ENCODE measurements at regions not wholly inside any gene's neighbourhood (a gene's known extent, or its start where the extent isn't known, plus 50 kb on each side); places are given as distances from the start of the nearest gene placed in this dataset.

DNA sequence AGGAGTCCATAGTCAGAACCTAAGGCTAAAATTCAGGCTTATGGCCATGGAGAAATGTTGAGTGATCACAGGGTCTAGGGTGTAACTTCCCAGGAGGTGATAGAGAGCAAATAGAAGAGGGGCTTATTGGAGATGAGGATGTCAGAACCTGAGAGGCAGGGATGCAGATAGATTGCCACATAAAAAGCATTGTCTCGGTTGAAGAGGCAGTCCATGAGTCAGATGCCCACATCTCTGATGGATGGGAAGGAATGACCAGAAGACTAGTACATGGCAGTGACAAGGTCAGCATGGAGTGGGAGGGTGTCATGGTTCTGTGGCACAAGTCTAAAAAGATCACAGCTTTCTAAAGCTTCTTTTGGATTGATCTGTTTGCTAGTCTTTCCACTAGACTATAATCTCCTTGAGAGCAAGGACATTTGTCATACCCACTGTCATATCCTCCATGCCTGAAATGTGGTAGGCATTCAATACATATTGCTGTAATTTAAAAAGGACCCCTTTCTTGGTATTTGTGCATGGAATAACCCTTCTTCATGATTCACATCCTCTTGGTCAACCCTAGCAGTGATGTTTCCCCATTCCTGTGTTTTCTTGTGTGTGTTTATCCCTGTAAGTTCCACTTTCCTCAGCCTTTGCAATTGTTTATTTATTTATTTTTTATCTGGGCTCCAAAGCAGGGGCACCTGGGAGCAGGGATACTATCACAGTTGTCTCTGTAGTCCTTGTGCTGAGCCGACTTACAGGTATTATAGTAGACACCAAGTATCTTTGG, 613.4 kb upstream of the CFAP20DC start:
- Histone ChIP-seq H3K27me3 (no peaks in the 10 kb centered on the region), H3K4me3 (no peak overlapping the region), H3K4me1 (ENCODE audit: low read depth) (no peaks in the 10 kb centered on the region), H3K9me3 (ENCODE audit: low read depth) (no peaks in the 10 kb centered on the region), H3K36me3 (no peaks in the 10 kb centered on the region), H3K27ac (no peak overlapping the region)
- DNase-seq (ENCODE audit: low read depth in 1 of 2, low spot score in 1 of 2), result no peak
- TF ChIP-seq CTCF (IDR thresholded peaks at IDR 0.05; ENCODE audit: low read depth, low read length), result no peak

DNA sequence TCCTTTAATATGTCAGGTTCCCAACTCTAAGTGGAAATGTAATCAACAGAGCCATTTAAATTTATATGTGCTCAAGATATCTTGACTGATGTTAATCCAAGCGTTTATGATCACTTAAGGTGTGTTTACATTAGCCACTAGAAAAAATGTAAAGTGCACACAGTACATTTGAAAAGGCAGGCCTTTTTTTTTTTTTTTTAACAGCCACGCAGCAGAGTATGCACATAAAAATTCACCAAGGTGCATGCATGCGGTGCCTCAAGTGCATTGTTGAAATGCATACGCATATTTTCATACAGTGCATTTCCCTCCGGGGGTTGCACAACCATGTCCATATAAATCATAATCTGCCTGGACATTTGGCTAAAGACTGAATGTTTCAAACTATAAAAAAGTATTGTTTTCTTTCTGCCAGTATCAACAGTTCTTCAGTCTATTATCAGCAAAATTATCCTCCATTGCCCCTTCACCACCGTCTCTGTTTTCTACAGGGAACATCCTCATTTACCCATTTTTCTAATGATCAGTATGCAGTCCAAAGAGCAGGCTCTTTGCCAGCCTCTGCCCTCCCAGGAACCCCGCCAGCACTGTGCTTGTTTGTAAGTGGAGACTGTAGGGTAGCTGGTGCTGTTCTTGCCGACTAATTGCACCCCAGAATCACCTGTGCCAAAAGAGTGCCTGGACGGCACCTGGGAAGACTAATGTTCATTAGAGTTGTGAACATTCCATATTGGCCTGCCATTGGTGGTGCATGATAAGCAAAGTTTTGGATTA, 611.2 kb upstream of the CFAP20DC start:
- no peak overlapping the region for H3K4me3 ChIP-seq
- H3K9me3 ChIP-seq (ENCODE audit: low read depth), result no peaks in the 10 kb centered on the region
- no peak overlapping the region for H3K27ac ChIP-seq
- TF ChIP-seq CTCF (IDR thresholded peaks at IDR 0.05; ENCODE audit: low read depth, low read length), result no peak
- no peaks in the 10 kb centered on the region for H3K36me3 ChIP-seq
- no peaks in the 10 kb centered on the region for H3K4me1 ChIP-seq (ENCODE audit: low read depth)
- no peak for DNase-seq (ENCODE audit: low read depth in 1 of 2, low spot score in 1 of 2)
- no peaks in the 10 kb centered on the region for H3K27me3 ChIP-seq

DNA sequence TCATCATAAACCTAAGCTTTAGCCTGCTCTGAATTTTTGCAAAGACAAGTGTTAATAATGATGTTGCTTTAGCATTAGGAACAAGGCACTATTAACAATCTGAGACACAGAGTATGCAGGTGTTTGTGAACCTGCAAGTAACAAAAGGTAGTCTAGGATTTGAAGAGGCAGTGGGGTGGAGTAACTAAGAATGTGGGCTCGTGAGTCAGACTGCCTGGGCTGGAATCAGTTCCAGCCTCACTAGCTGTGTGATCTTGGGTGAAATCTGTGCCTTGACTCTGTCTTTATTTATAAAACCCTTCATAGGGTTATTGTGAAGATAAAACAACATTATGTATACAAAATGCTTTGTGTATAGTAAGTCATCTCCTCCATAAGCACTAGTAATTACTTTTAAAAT, 610.6 kb upstream of the CFAP20DC start:
- no peaks in the 10 kb centered on the region for H3K36me3 ChIP-seq
- no peak for TF ChIP-seq CTCF (IDR thresholded peaks at IDR 0.05; ENCODE audit: low read depth, low read length)
- no peak overlapping the region for H3K4me3 ChIP-seq
- no peaks in the 10 kb centered on the region for H3K9me3 ChIP-seq (ENCODE audit: low read depth)
- no peaks in the 10 kb centered on the region for H3K27me3 ChIP-seq
- H3K4me1 ChIP-seq (ENCODE audit: low read depth), result no peaks in the 10 kb centered on the region
- DNase-seq (ENCODE audit: low read depth in 1 of 2, low spot score in 1 of 2), result no peak
- no peak overlapping the region for H3K27ac ChIP-seq

DNA sequence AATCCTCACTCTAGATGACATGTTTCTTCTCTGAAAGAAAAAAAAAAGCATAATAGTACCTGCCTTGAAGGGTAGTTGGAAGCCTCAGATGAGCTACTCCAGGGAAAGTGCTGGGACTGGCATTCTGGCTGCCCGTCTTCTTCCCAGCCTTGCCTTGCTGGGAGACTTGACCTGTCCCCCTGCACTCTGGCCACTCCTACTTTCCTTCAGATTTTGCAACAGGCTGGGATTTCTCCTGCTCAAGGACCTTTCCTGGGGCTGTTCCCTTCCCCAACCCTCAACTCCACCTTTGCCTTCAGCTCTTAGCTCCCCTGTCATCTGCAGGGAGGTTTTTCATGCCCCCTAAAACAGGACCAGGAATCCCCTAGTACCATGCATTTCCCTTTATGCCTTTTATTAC, 609.9 kb upstream of the CFAP20DC start:
- Histone ChIP-seq H3K4me1 (ENCODE audit: low read depth) (no peaks in the 10 kb centered on the region), H3K27ac (no peak overlapping the region), H3K36me3 (no peaks in the 10 kb centered on the region), H3K9me3 (ENCODE audit: low read depth) (no peaks in the 10 kb centered on the region), H3K27me3 (no peaks in the 10 kb centered on the region), H3K4me3 (no peak overlapping the region)
- TF ChIP-seq CTCF (IDR thresholded peaks at IDR 0.05; ENCODE audit: low read depth, low read length), result no peak
- DNase-seq (ENCODE audit: low read depth in 1 of 2, low spot score in 1 of 2), result no peak

GRCh38 chr3:59658866-59659265, 609.0 kb upstream of the CFAP20DC start:
- no peak overlapping the region for H3K27ac ChIP-seq
- no peaks in the 10 kb centered on the region for H3K4me1 ChIP-seq (ENCODE audit: low read depth)
- H3K4me3 ChIP-seq, result no peak overlapping the region
- TF ChIP-seq CTCF (IDR thresholded peaks at IDR 0.05; ENCODE audit: low read depth, low read length), result no peak
- H3K36me3 ChIP-seq, result no peaks in the 10 kb centered on the region
- DNase-seq (ENCODE audit: low read depth in 1 of 2, low spot score in 1 of 2), result no peak
- no peaks in the 10 kb centered on the region for H3K27me3 ChIP-seq
- H3K9me3 ChIP-seq (ENCODE audit: low read depth), result no peaks in the 10 kb centered on the region

Measured in cardiac muscle cell (in vitro differentiated cells and primary cell).